Esophagus muscularis mucosa (tissue), 4 donors: ENCODE measurements at regions not wholly inside any gene's neighbourhood (a gene's known extent, or its start where the extent isn't known, plus 50 kb on each side); places are given as distances from the start of the nearest gene placed in this dataset.

Experiments
- EP300 ChIP-seq: sonication (generic); formaldehyde crosslinking; IDR thresholded peaks from one replicate; pipeline ENCODE4 v1.6.1; 2017; ENCODE audit warnings: antibody characterized with exemption
- POLR2A ChIP-seq: fragments of 450-650 bp; IDR thresholded peaks from one replicate; pipeline ENCODE4 v1.6.1; 2017; ENCODE audit warnings: antibody characterized with exemption, moderate library complexity, mild to moderate bottlenecking, low read depth
- TF ChIP-seq, protein P1 (sequence below), 3 experiments: fragments of 200-600 bp in 2 of 3; fragments of 450-650 bp in 1 of 3; sonication (generic) in 2 of 3; IDR thresholded peaks; one replicate each; pipeline ENCODE4 v1.5.1; 2017 to 2019; ENCODE audit warnings: antibody characterized with exemption in 3 of 3, mild to moderate bottlenecking in 2 of 3, moderate library complexity in 1 of 3

DNA sequence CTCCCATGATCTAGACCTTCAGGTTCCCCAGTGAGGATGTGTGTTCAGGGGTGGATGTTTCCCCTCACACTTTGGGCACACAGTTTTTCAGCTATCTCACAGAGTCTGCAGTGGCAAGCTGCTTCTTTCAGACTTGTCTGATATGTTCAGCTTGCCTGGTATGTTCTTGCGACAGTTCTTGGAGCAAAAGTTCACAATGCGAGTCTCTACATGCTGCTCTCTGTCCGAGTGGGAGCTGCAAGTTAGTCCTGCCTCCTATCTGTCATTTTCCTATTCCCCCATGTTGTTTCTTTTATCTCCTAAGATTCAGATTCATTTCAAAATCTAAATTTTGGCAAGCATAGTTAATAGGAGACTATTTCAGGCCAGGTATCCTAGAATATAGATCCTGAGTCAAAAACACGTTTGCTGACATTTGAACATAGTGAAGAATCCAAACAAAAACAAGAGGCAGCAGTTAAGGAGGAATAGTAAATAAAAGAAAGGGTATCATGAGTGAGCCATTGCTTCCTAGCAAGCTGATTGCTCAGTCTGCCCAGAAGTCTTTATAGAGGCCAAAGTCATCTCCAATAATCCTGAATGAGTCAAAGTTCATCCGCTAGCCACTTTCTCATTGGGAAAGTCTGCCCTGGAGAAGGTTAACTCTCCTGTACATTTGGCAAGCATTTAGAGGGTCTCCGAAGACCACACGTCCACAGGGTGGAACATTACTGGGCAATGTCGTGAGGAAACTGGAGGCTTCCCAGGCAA, 140.2 kb upstream of the MOCS1 start:
- TF ChIP-seq, protein P1, sequence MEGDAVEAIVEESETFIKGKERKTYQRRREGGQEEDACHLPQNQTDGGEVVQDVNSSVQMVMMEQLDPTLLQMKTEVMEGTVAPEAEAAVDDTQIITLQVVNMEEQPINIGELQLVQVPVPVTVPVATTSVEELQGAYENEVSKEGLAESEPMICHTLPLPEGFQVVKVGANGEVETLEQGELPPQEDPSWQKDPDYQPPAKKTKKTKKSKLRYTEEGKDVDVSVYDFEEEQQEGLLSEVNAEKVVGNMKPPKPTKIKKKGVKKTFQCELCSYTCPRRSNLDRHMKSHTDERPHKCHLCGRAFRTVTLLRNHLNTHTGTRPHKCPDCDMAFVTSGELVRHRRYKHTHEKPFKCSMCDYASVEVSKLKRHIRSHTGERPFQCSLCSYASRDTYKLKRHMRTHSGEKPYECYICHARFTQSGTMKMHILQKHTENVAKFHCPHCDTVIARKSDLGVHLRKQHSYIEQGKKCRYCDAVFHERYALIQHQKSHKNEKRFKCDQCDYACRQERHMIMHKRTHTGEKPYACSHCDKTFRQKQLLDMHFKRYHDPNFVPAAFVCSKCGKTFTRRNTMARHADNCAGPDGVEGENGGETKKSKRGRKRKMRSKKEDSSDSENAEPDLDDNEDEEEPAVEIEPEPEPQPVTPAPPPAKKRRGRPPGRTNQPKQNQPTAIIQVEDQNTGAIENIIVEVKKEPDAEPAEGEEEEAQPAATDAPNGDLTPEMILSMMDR (IDR thresholded peaks at IDR 0.05): no peak
- no peak for TF ChIP-seq POLR2A
- TF ChIP-seq EP300: no peak
